22Rv1 (cell line): ENCODE measurements at regions not wholly inside any gene's neighbourhood (a gene's known extent, or its start where the extent isn't known, plus 50 kb on each side); places are given as distances from the start of the nearest gene placed in this dataset.

Experiments
- ZFX ChIP-seq: fragments of 450-650 bp; IDR thresholded peaks from 2 replicates; pipeline ENCODE4 v1.6.1; 2017; ENCODE audit warnings: antibody characterized with exemption, borderline replicate concordance
- TF ChIP-seq, protein P1 (sequence below): fragments of 450-650 bp; IDR thresholded peaks from 2 replicates; pipeline ENCODE4 v1.5.1; 2017; ENCODE audit warnings: mild to moderate bottlenecking

DNA sequence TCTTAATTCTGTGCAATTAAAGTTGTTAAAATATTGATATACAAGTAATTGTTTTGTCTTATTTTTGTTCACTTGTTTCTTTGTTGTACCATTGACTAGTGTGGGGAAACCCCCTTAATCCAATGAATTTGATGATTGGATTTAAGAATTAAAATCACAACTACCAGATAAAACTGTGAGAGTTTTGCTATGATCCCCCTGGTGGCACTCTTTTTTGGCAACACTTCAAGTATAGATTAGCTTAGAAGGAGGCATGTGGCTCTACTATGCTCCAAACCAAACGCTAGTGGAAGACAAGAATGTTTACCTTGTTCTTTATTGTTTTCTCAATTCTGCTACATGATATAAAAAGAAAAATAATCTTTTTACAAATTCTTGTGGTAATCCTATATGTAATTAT, 477.8 kb upstream of the ETAA1 start:
- TF ChIP-seq, protein P1, sequence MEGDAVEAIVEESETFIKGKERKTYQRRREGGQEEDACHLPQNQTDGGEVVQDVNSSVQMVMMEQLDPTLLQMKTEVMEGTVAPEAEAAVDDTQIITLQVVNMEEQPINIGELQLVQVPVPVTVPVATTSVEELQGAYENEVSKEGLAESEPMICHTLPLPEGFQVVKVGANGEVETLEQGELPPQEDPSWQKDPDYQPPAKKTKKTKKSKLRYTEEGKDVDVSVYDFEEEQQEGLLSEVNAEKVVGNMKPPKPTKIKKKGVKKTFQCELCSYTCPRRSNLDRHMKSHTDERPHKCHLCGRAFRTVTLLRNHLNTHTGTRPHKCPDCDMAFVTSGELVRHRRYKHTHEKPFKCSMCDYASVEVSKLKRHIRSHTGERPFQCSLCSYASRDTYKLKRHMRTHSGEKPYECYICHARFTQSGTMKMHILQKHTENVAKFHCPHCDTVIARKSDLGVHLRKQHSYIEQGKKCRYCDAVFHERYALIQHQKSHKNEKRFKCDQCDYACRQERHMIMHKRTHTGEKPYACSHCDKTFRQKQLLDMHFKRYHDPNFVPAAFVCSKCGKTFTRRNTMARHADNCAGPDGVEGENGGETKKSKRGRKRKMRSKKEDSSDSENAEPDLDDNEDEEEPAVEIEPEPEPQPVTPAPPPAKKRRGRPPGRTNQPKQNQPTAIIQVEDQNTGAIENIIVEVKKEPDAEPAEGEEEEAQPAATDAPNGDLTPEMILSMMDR = no peak
- no peak for TF ChIP-seq ZFX
